GM11168 (cell line): ENCODE measurements at regions not wholly inside any gene's neighbourhood (a gene's known extent, or its start where the extent isn't known, plus 50 kb on each side); places are given as distances from the start of the nearest gene placed in this dataset.
"Not testable (repeated sequence)": the region's sequence is repeated elsewhere in the genome, so short reads cannot be mapped to it uniquely, and the experiment has no call there.

Experiments used
- in situ Hi-C: fragments of 300-500 bp; cut with MboI; formaldehyde crosslinking; loops from one replicate; pipeline ENCODE4 v1.12.0; 2022; ENCODE audit warnings: low sequenced_read_pairs; ENCODE audit not compliant: unreplicated experiment

DNA sequence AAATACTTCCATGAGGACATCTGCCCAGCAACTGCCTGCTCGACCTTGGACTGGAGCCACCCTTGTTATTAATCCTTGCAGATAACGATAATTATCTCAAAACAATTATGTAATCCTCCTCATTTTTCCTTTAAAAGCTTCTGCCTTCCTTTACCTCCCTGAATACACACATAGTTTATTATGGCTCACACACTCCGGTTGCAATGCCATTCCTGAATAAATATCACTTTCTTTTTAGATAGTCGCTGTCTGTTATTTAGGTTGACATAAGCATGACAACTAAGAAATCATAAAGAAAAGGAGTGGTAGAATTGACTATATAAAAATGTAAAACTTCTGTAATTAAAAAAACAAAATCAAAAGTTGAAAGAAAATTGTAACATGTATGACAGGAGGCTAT, 64.8 kb downstream of the B4GALT7 start:
- in situ Hi-C loops = loop anchor here (5.0 kb wide), 1 partner anchor 1422 kb away; no protein-coding TSS in a partner anchor

DNA sequence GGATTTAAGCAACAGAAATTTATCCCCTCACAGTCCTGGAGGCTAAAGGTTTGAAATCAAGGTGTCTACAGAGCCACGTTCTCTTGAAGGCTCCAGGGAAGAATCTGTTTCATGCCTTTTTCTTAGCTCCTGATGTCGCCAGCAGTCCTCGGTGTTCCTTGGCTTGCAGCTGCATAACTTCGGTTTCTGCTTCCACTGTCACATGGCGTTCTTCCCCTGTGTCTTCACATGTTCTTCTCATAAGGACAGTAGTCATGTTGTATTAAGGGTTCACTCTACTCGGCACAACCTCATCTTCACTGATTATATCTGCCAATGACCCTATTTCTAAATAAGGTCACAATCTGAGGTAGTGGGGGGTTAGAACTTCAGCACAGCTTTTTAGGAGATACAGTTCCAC, 65.2 kb downstream of the B4GALT7 start:
- in situ Hi-C loops = loop anchor here (5.0 kb wide), 1 partner anchor 1423 kb away; no protein-coding TSS in a partner anchor

DNA sequence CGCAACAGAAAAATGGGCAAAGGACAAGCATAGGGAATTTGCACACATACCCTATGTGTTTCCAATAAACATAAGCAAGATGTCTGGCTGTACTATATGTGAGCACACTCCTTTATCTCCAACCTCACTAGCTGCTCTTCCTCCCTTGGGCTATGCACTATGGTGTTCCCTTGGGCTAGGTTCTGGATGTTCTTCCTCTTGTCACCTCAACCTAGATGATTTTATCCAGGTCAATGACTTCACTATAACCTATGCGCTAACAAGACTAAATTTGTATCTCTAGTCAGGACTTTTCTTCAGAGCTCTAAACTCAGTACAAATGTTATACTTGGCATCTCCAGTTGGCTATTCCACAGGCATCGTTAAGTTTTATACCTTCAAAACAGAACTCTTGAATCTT, 66.0 kb downstream of the B4GALT7 start:
- in situ Hi-C loops = loop anchor here (5.0 kb wide), 1 partner anchor 1424 kb away; no protein-coding TSS in a partner anchor

DNA sequence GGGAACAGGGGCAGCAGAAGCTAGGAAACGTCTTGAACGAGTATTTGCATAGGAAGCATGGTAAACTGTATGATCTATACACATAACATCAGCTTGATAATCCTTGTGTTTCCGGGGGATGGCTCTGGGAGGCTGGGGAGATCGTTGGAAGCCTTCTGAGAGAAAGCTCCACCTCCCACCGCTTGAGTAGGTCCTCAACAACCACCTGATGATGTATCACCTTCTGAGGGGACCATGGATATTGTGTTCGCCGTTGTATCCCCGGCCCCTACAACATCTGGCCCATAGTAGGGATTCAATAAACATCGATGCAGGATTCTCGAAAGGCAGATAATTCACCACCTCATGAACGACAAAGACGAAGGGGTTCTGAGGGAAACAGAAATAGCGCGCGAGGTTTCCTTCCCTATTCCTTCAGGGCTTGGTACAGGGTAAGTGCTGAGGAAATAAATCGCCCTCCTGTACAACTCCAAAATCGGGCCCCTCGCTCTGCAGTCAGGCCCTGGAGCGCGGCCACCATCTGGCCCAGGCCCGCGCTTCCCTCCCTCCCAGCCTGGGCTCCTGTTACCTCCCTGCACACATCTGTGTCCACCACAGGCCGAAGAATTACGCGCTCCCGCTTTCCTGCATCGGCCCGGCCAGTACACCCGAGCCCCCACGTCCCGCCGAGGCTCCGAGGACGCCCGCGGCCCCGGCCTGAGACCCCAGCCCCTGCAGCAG, 71.3 kb downstream of the B4GALT7 start:
- in situ Hi-C loops = not testable (repeated sequence)

DNA sequence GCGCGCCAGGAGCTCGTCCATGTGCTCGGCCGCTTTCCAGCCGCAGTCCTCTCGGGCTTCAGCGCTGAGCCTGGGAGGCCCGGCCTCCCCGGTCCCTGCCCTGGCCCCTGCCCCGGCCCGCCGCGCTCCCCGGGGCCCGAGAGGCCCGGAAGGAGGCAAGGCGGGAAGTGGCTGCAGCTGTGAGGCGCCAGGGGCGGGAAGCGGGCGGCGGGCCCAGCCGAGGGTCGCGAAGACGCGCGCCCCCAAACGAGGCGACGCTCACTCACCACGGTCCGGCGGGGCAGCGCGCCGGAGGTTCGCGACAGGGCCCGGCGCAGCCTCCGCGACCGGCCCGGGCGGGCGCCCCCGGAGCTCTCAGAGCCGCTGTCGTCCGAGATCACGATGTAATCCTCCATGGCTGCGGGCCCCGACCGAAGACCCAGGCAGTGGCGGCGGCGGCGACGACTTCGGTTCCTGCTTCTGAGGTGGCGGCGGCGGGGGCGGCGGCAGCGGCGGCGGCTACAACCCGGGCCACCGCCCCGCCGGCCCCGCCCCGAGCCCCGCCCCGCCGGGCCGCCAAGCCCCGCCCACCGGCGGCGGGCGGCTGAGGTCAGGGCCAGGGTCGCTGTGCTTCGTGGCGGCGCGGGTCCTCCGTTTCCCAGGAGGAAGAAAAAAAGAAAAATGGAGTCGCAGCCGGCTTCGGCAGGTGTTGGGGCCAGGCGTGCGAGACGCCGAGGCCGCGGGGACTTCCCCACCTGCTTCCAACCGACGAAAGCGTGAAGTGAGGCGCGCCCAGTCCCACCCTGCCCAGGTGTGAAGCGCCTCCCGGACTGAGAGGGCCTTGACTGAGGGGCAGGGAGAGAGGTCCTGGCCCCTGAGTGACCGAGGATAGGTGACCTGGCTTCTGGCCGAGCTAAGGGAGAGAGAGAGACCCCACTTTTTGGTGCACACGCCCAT, 72.1 kb downstream of the B4GALT7 start:
- in situ Hi-C loops = not testable (repeated sequence)
